ENCODE measurements at regions not wholly inside any gene's neighbourhood (a gene's known extent, or its start where the extent isn't known, plus 50 kb on each side); places are given as distances from the start of the nearest gene placed in this dataset.
"Not testable (repeated sequence)": the region's sequence is repeated elsewhere in the genome, so short reads cannot be mapped to it uniquely, and the experiment has no call there.

DNA sequence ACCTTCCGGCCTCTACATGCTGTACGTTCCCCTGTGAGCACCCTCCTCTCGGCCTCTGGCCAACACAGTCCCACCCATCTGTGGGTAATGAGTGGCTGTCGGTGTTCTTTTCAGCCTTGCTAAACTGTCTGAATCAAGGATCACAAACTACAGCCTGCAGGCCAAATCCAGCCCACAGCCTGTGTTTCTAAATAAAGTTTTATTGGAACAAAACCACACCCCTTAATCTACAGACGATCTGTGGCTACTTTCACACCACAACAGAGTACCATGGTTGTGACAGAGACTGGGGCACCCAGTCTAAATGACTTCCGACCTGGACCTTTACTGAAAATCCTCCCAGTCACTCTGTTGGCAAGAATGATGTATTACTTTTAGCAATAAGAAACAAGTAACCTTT, 77.3 kb upstream of the DRD5 start:
- TF ChIP-seq, protein P1, sequence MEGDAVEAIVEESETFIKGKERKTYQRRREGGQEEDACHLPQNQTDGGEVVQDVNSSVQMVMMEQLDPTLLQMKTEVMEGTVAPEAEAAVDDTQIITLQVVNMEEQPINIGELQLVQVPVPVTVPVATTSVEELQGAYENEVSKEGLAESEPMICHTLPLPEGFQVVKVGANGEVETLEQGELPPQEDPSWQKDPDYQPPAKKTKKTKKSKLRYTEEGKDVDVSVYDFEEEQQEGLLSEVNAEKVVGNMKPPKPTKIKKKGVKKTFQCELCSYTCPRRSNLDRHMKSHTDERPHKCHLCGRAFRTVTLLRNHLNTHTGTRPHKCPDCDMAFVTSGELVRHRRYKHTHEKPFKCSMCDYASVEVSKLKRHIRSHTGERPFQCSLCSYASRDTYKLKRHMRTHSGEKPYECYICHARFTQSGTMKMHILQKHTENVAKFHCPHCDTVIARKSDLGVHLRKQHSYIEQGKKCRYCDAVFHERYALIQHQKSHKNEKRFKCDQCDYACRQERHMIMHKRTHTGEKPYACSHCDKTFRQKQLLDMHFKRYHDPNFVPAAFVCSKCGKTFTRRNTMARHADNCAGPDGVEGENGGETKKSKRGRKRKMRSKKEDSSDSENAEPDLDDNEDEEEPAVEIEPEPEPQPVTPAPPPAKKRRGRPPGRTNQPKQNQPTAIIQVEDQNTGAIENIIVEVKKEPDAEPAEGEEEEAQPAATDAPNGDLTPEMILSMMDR (IDR thresholded peaks at IDR 0.05) = not testable (repeated sequence)
- TF ChIP-seq POLR2A (IDR thresholded peaks at IDR 0.05) = not testable (repeated sequence)
